Ascending aorta (tissue), 2 donors: ENCODE measurements at regions not wholly inside any gene's neighbourhood (a gene's known extent, or its start where the extent isn't known, plus 50 kb on each side); places are given as distances from the start of the nearest gene placed in this dataset.

Source experiments
- DNase-seq, 2 donors: peaks; one replicate each; pipeline ENCODE4 v3.0.0-alpha.2; 2019; ENCODE audit warnings: low spot score in 2 of 2
- H3K27ac ChIP-seq, 2 donors: fragments of 200-600 bp; sonication (generic); one replicate each; pipeline ENCODE4 v1.5.1; 2016 to 2017; ENCODE audit warnings: mild to moderate bottlenecking in 1 of 2
- H3K27me3 ChIP-seq: fragments of 200-600 bp; sonication (generic); one replicate; pipeline ENCODE4 v1.5.1; 2017
- H3K36me3 ChIP-seq, 2 donors: fragments of 200-600 bp; sonication (generic); one replicate each; pipeline ENCODE4 v1.5.1; 2016
- H3K4me1 ChIP-seq, 2 donors: fragments of 200-600 bp; sonication (generic); one replicate each; pipeline ENCODE4 v1.5.1; 2016 to 2017; ENCODE audit warnings: mild to moderate bottlenecking in 1 of 2
- H3K4me3 ChIP-seq, 2 donors: fragments of 200-600 bp; sonication (generic); one replicate each; pipeline ENCODE4 v1.5.1; 2016 to 2017; ENCODE audit warnings: mild to moderate bottlenecking in 1 of 2
- H3K9me3 ChIP-seq, 2 donors: fragments of 200-600 bp; sonication (generic); one replicate each; pipeline ENCODE4 v1.5.1; 2016
- CTCF ChIP-seq, 3 experiments: fragments of 200-600 bp in 2 of 3; fragments of 450-650 bp in 1 of 3; sonication (generic) in 2 of 3; IDR thresholded peaks; one replicate each; pipeline ENCODE4 v1.5.1; 2016 to 2019; ENCODE audit warnings: antibody characterized with exemption in 3 of 3, mild to moderate bottlenecking in 1 of 3, moderate library complexity in 1 of 3
- intact Hi-C: fragments of 100-400 bp; cut with DNase I; formaldehyde crosslinking; loops from one replicate; pipeline ENCODE4 v1.15.1; 2023

DNA sequence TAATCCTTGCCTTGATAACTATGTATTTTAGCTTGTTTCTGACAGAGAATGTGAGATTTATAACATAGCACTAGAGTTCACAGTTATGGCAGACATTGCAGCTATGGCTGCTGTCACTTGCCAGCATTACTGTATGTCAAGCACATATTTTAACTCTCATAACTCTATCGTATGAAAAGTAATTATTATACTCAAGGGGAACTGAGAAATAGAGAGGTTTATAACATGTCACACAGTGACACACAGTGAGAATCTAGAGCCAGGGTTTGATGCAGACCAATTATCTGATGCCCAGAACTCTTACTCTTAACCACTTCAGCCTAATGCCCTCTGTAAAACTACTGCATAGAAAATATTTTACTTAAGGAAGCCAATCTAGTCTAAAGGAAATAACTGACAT lies 1012.4 kb downstream of the GRIK2 start:
- H3K27me3 ChIP-seq = no peaks in the 10 kb centered on the region
- no peaks in the 10 kb centered on the region for H3K36me3 ChIP-seq
- intact Hi-C loops = no loop called here

DNA sequence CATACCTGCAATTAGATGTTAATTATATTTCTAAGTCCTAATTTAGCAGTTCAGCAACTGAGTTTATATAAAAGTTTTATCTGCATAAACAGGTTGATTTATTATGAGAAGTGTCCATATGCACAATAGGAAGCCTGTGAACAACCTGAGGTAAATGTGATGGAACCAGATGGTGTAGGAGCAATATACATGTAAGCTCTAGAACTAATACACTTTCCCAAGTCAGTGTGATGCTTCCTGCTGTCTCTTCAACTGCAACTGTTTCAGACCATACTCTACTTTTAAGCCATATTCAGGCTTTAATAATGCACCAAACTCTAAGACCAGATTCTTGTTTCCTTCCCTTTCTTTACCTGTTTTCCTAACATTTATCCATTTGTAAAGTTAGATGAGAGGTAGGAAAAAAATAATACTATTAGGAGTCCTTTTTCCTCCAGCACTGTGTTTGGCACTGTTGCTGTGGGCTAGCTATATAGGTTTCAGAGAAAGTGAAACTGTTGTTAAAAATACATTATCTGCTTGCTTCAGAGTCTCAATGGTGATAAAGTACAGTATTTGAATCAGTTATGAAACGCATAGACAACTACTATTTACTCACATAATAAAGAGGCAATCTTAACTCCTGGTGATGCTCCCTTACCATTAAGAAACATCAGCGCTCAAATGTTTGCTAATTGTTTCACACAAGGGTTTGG lies 1009.3 kb downstream of the GRIK2 start:
- Histone ChIP-seq H3K4me3 (no peak overlapping the region), H3K36me3 (no peaks in the 10 kb centered on the region), H3K27ac (no peak overlapping the region), H3K27me3 (no peaks in the 10 kb centered on the region), H3K4me1 (no peaks in the 10 kb centered on the region), H3K9me3 (no peaks in the 10 kb centered on the region)
- intact Hi-C loops = no loop called here
- no peak for TF ChIP-seq CTCF (IDR thresholded peaks at IDR 0.05)
- DNase-seq = no peak

More for the DNA sequence above, 1012.4 kb downstream of the GRIK2 start:
- no peak for DNase-seq
- H3K9me3 ChIP-seq = no peaks in the 10 kb centered on the region
- H3K4me3 ChIP-seq = no peak overlapping the region
- no peaks in the 10 kb centered on the region for H3K4me1 ChIP-seq
- no peak for TF ChIP-seq CTCF (IDR thresholded peaks at IDR 0.05)
- H3K27ac ChIP-seq = no peak overlapping the region

DNA sequence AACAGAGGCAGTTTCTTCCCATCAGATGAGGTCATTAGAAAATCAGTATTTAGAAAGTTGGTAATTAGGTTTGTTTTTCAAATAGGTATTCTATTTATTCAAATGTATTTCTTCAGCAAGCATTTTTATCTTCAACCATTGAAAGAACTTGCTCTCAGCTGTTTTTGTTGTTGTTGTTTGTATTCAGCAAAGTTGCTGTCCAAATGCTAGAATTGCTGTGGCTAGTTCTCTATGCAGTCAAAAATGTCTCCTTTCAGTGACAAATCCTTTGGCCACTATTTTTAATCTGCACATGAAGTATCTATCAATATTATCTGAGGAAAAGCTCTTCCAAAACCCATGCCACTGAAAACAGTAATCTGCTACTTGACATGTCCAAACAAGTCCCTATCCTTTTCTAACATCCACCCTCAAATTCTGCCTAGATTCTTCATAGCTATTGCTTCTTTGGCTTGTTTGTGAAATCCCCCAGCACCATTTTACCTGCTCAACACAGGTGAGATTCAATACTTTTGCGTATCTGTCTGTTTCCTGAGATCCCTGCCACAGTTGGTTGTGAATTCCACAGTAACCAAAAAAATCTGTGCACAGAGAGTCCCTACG lies 1005.4 kb downstream of the GRIK2 start:
- H3K27ac ChIP-seq = no peak overlapping the region
- intact Hi-C loops = no loop called here
- no peak for DNase-seq
- no peak overlapping the region for H3K4me3 ChIP-seq
- no peaks in the 10 kb centered on the region for H3K4me1 ChIP-seq
- H3K27me3 ChIP-seq = no peaks in the 10 kb centered on the region
- no peaks in the 10 kb centered on the region for H3K36me3 ChIP-seq
- no peak for TF ChIP-seq CTCF (IDR thresholded peaks at IDR 0.05)
- no peaks in the 10 kb centered on the region for H3K9me3 ChIP-seq

GRCh38 chr6:102390541-102390940 lies 997.0 kb downstream of the GRIK2 start:
- H3K9me3 ChIP-seq = no peaks in the 10 kb centered on the region
- no peak for TF ChIP-seq CTCF (IDR thresholded peaks at IDR 0.05)
- DNase-seq = no peak
- no peaks in the 10 kb centered on the region for H3K4me1 ChIP-seq
- intact Hi-C loops = no loop called here
- no peaks in the 10 kb centered on the region for H3K36me3 ChIP-seq
- H3K27ac ChIP-seq = no peak overlapping the region
- H3K27me3 ChIP-seq = no peaks in the 10 kb centered on the region
- no peak overlapping the region for H3K4me3 ChIP-seq

DNA sequence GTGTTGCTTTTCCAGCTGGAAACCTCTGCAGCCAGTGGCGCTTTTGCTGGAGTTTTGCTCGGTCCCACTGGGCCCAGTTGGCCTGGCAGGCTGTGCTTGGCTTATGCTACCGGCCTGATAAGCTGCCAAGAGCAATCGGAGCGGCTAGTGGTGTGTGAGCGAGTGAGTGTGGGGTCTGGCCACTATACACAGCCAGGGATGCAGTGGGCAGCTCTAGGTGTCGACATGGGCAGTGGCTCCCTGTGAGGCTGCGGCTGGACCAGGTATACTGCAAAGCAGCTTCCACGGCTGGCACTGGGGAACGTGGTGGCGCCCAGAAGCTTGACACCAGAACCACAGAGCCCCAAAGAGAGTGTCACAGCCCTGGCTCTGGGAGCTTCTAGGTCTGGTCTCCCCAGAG lies 996.5 kb downstream of the GRIK2 start:
- Histone ChIP-seq H3K9me3 (no peaks in the 10 kb centered on the region), H3K27ac (no peak overlapping the region), H3K4me1 (no peaks in the 10 kb centered on the region), H3K4me3 (no peak overlapping the region), H3K27me3 (no peaks in the 10 kb centered on the region), H3K36me3 (no peaks in the 10 kb centered on the region)
- no peak for TF ChIP-seq CTCF (IDR thresholded peaks at IDR 0.05)
- intact Hi-C loops = no loop called here
- DNase-seq = no peak
